RWPE2 (cell line): ENCODE measurements at regions not wholly inside any gene's neighbourhood (a gene's known extent, or its start where the extent isn't known, plus 50 kb on each side); places are given as distances from the start of the nearest gene placed in this dataset.
"Not testable (repeated sequence)": the region's sequence is repeated elsewhere in the genome, so short reads cannot be mapped to it uniquely, and the experiment has no call there.

Experiments
- ATAC-seq: fragments of 200-7000 bp; cut with Tn5 transposase; 3 replicates; pipeline ENCODE4 v1.9.1; 2021; ENCODE audit warnings: low read depth
- DNase-seq: peaks from one replicate; pipeline ENCODE4 v3.0.0-alpha.2; 2020; ENCODE audit warnings: low spot score
- H3K27ac ChIP-seq: fragments of 450-650 bp; 2 replicates; pipeline ENCODE4 v1.5.1; 2017; ENCODE audit warnings: mild to moderate bottlenecking; ENCODE audit not compliant: poor library complexity, severe bottlenecking
- H3K27me3 ChIP-seq: fragments of 250-450 bp; sonication (Bioruptor Pico); 2 replicates; pipeline ENCODE4 v1.5.1; 2021; ENCODE audit warnings: mild to moderate bottlenecking, moderate library complexity; ENCODE audit not compliant: insufficient read depth, poor library complexity, severe bottlenecking
- H3K36me3 ChIP-seq: fragments of 250-450 bp; sonication (Bioruptor Pico); 2 replicates; pipeline ENCODE4 v1.5.1; 2020; ENCODE audit warnings: low read depth, mild to moderate bottlenecking, moderate library complexity
- H3K4me1 ChIP-seq: fragments of 250-450 bp; sonication (Bioruptor Pico); 2 replicates; pipeline ENCODE4 v1.5.1; 2021; ENCODE audit warnings: mild to moderate bottlenecking, moderate library complexity; ENCODE audit not compliant: insufficient read depth, poor library complexity, severe bottlenecking
- H3K4me3 ChIP-seq: fragments of 250-450 bp; sonication (Bioruptor Pico); 2 replicates; pipeline ENCODE4 v1.5.1; 2021; ENCODE audit warnings: mild to moderate bottlenecking, moderate library complexity; ENCODE audit not compliant: severe bottlenecking
- H3K9me3 ChIP-seq: fragments of 250-450 bp; sonication (Bioruptor Pico); 2 replicates; pipeline ENCODE4 v1.5.1; 2021; ENCODE audit warnings: mild to moderate bottlenecking, moderate library complexity; ENCODE audit not compliant: severe bottlenecking
- CTCF ChIP-seq: fragments of 450-650 bp; IDR thresholded peaks from one replicate; pipeline ENCODE4 v1.5.1; 2017; ENCODE audit warnings: mild to moderate bottlenecking, moderate library complexity; ENCODE audit not compliant: poor library complexity, severe bottlenecking

GRCh38 chr5:158590746-158591300 lies 508.9 kb downstream of the EBF1 start:
- DNase-seq: no peak
- Histone ChIP-seq H3K27ac (no peak overlapping the region), H3K9me3 (no peaks in the 10 kb centered on the region), H3K4me1 (peaks cover 8% of the 10 kb centered on the region), H3K36me3 (no peaks in the 10 kb centered on the region), H3K27me3 (no peaks in the 10 kb centered on the region), H3K4me3 (no peak overlapping the region)
- TF ChIP-seq CTCF: no peak
- no peak for ATAC-seq

GRCh38 chr5:158589939-158590338 lies 509.8 kb downstream of the EBF1 start:
- Histone ChIP-seq H3K27me3 (no peaks in the 10 kb centered on the region), H3K9me3 (no peaks in the 10 kb centered on the region), H3K27ac (no peak overlapping the region), H3K4me3 (no peak overlapping the region), H3K4me1 (peaks cover 8% of the 10 kb centered on the region), H3K36me3 (no peaks in the 10 kb centered on the region)
- TF ChIP-seq CTCF: no peak
- ATAC-seq: no peak
- no peak for DNase-seq

- H3K36me3 ChIP-seq: no peaks in the 10 kb centered on the region
- no peak overlapping the region for H3K4me3 ChIP-seq
- no peaks in the 10 kb centered on the region for H3K27me3 ChIP-seq
- no peak for DNase-seq
- peaks cover 2% of the 10 kb centered on the region for H3K9me3 ChIP-seq
- TF ChIP-seq CTCF: no peak
- ATAC-seq: no peak
- peaks cover 8% of the 10 kb centered on the region for H3K4me1 ChIP-seq
- H3K27ac ChIP-seq: no peak overlapping the region
Observed at GRCh38 chr5:158588617-158589016, 511.1 kb downstream of the EBF1 start.

GRCh38 chr5:158586054-158586453 lies 513.7 kb downstream of the EBF1 start:
- peaks cover 2% of the 10 kb centered on the region for H3K9me3 ChIP-seq
- H3K4me1 ChIP-seq: no peaks in the 10 kb centered on the region
- ATAC-seq: no peak

GRCh38 chr5:158582669-158583068 lies 517.0 kb downstream of the EBF1 start:
- H3K4me3 ChIP-seq, ATAC-seq, H3K27ac ChIP-seq, H3K27me3 ChIP-seq, H3K36me3 ChIP-seq, DNase-seq, H3K4me1 ChIP-seq, H3K9me3 ChIP-seq: not testable (repeated sequence)

More at GRCh38 chr5:158586054-158586453, 513.7 kb downstream of the EBF1 start:
- no peak for DNase-seq
- no peak overlapping the region for H3K27ac ChIP-seq
- no peak overlapping the region for H3K4me3 ChIP-seq
- no peaks in the 10 kb centered on the region for H3K27me3 ChIP-seq
- no peak for TF ChIP-seq CTCF
- H3K36me3 ChIP-seq: no peaks in the 10 kb centered on the region
